Choroid plexus epithelial cell (primary cell): ENCODE measurements at regions not wholly inside any gene's neighbourhood (a gene's known extent, or its start where the extent isn't known, plus 50 kb on each side); places are given as distances from the start of the nearest gene placed in this dataset.
"Not testable (repeated sequence)": the region's sequence is repeated elsewhere in the genome, so short reads cannot be mapped to it uniquely, and the experiment has no call there.

ENCODE experiments used
- DNase-seq: peaks from one replicate; pipeline ENCODE4 v3.0.0-alpha.2; 2010; ENCODE audit warnings: low read depth
- H3K4me3 ChIP-seq: 2 replicates; pipeline ENCODE4 v1.5.1; 2011; ENCODE audit warnings: low read depth, mild to moderate bottlenecking, control low read depth, low read length, moderate library complexity
- TF ChIP-seq, protein P1 (sequence below): conservative IDR thresholded peaks from 2 replicates; pipeline ENCODE4 v1.5.1; 2011; ENCODE audit warnings: low read depth, mild to moderate bottlenecking, control low read depth, inconsistent platforms, low read length, moderate library complexity

DNA sequence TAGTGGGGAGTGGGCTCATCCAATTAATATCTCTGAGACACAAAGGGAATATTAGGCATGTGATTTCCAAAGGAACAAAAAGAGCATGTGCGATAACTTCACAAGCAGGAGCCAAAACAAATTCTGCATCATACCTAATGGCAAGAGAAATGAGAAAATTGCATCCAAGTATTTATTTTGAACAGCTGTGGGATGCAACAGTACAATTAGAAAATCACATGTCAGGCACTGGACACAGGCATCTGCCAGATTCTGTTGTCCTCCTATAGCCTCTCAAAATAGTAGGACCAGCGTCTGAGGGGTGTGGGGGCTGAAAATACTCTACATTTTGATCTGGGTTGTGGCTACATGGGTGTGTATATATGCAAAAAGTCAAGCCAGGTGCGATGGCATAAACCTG, 66.3 kb downstream of the EDN1 start:
- DNase-seq = no peak
- TF ChIP-seq, protein P1, sequence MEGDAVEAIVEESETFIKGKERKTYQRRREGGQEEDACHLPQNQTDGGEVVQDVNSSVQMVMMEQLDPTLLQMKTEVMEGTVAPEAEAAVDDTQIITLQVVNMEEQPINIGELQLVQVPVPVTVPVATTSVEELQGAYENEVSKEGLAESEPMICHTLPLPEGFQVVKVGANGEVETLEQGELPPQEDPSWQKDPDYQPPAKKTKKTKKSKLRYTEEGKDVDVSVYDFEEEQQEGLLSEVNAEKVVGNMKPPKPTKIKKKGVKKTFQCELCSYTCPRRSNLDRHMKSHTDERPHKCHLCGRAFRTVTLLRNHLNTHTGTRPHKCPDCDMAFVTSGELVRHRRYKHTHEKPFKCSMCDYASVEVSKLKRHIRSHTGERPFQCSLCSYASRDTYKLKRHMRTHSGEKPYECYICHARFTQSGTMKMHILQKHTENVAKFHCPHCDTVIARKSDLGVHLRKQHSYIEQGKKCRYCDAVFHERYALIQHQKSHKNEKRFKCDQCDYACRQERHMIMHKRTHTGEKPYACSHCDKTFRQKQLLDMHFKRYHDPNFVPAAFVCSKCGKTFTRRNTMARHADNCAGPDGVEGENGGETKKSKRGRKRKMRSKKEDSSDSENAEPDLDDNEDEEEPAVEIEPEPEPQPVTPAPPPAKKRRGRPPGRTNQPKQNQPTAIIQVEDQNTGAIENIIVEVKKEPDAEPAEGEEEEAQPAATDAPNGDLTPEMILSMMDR = no peak
- no peak overlapping the region for H3K4me3 ChIP-seq

- DNase-seq = no peak
- TF ChIP-seq, protein P1 = no peak
- no peak overlapping the region for H3K4me3 ChIP-seq
Observed at GRCh38 chr6:12356983-12357972, 67.1 kb downstream of the EDN1 start.

DNA sequence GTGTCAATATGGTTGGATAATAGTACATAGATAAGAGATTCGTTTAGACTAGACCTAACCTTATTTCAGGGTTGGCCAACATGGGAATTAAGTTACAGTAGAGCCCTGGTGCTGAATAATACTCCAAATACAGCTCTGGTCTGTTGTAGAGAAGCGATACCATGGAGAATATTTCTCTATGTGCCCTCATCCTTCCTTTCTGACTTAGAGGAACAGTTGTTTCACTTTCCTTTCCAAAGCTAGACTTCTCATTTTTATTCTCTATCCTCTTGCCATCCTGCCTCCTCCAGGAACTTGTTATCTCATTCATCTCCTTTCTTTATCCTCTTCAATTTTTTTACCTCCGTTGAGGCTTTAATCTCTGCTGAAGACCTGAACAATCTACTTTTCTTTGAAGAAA, 68.9 kb downstream of the EDN1 start:
- H3K4me3 ChIP-seq = no peak overlapping the region
- DNase-seq = no peak
- TF ChIP-seq, protein P1 = no peak

GRCh38 chr6:12361042-12361765, 71.0 kb downstream of the EDN1 start:
- H3K4me3 ChIP-seq = no peak overlapping the region
- no peak for DNase-seq
- TF ChIP-seq, protein P1 = no peak

DNA sequence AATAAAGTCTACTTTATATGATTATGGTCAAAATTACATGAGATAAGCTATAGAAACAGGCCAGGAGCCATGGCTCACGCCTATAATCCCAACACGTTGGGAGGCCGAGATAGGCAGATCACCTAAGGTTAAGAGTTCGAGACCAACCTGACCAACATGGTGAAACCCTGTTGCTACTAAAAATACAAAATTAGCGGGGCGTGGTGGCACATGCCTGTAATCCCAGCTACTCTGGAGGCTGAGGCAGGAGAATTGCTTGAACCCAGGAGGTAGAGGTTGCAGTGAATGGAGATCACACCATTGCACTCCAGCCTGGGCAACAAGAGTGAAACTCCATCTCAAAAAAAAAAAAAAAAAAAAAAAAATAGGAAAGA, 73.1 kb downstream of the EDN1 start:
- DNase-seq, H3K4me3 ChIP-seq: not testable (repeated sequence)

GRCh38 chr6:12363651-12364381, 73.7 kb downstream of the EDN1 start:
- no peak for DNase-seq
- H3K4me3 ChIP-seq = no peak overlapping the region
- TF ChIP-seq, protein P1 = no peak

GRCh38 chr6:12364621-12365020, 74.5 kb downstream of the EDN1 start:
- no peak overlapping the region for H3K4me3 ChIP-seq
- DNase-seq = no peak
- TF ChIP-seq, protein P1 = no peak
